ENCODE measurements at regions not wholly inside any gene's neighbourhood (a gene's known extent, or its start where the extent isn't known, plus 50 kb on each side); places are given as distances from the start of the nearest gene placed in this dataset.

DNA sequence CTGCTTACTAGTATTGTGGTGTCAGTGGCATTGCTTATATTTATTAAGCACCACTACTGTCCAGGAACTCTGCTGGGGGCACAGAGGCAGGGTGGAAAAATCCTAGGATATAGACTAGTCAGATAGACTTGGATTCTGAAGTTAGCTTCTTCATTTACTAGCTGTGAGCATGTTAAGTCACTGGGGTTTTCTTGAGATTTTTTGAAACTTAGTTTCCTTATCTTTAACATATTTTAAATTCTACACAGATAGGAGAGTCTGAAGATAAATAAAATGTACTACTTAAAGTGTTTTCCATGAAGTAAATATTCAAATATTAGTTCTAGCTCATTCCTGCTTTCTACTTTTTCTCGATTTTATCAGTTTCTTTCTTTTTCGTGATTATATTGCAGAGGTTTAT is 196.9 kb upstream of the GRID2 start:
- no peak for DNase-seq

DNA sequence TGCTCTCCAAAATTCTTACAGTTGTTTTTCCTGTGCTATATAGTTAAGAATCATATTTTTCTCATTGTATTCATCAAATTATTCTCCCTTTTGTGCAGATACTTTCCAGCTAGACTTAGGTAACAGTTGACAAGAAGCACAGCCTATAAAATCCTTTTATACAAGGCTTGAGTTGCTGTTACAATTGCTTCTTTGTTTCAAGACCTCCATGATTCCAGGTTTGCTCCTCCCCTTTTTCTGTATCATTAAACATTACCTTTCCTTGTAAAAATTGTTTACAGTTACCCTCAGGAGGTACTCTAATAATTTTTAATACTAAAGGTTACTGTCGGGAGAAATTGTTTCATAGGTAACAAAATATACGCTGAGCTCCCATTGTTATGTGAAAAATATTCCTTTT is 192.3 kb upstream of the GRID2 start:
- no peak for DNase-seq

DNA sequence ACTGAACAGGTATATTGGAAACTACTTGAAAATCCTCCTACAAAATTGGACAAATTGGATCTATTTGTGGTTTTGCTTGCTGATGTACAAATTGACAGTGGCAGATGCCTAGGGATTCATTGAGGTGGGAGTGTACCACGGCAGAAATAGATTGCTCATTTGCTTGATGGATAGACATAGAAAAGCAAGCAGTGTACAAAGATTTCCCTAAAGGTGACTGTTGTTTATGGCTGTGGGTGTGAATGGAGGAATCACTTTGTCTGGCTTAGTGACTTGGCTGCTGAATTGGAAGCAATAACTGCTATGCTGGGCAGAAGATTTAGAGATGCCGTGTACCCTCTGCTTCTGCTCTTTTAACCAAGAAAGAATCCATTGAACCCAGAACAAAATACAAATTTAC is 191.0 kb upstream of the GRID2 start:
- no peak for DNase-seq

DNA sequence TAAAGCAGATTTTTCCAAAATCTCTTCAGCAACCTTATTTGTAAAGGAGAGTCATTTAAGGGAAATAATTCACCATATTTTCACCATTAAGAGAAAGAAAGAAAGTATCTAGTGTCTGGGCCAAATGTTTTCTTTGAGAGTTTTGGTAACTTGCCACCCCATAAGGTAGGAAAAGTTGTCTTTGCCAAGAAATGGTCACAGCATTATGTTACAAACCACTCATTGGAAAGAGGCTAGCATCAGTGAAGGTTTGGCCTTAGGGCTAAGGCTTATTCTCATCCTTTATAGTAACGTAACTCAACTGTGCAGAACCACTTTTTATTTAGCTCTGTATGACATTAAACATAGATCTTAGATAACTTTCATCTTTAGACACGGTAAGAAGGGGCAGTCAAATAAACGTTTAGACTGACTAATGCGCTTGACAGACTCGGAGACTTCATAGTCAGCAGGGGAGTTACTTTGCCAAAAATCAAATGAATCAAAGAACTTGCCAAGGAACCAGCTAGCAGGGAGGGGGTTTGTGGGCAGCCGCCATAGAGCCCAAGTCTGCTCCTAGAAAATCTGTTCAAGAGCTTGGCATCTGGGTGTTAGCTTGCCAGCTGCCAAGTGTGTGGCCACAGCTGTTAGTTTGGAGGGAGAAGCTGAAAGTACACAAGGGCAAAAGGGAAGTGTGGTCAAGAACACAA is 182.8 kb upstream of the GRID2 start:
- DNase-seq = peak; percentile 21 to 61 (median 30)

DNA sequence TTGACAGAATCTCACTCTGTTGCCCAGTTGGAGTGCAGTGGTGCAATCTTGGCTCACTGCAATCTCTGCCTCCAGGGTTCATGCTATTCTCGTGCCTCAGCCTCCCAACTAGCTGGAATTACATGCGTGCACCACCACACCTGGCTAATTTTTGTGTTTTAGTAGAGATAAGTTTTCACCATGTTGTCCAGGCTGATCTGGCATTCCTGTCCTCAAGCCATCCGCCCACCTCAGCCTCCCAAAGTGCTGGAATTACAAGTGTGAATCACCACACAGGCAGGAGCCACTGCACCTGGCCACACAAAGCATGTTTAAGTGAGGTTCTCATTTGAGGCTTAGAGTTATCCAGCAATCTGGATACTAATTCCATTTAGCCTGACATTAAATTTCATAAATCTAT is 180.9 kb upstream of the GRID2 start:
- DNase-seq = no peak

DNA sequence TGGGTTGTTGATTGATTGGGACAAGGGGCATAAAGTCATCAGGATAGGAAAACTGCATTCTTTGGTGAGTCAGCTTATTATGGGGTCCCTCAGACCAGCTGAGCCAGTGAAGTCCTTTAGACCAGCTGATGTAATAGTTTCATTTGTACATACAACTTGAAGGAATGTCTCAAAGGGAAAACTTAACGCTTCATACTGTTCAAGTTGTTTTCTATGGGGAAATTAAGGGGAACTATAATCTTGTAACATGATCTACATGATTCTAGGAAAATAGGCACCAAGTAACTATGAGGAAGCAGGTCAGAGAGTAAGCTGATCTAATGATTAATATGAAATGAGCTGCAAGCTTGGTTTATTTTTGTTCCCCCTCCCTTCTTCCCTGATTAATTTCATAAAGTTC is 175.1 kb upstream of the GRID2 start:
- no peak for DNase-seq

DNA sequence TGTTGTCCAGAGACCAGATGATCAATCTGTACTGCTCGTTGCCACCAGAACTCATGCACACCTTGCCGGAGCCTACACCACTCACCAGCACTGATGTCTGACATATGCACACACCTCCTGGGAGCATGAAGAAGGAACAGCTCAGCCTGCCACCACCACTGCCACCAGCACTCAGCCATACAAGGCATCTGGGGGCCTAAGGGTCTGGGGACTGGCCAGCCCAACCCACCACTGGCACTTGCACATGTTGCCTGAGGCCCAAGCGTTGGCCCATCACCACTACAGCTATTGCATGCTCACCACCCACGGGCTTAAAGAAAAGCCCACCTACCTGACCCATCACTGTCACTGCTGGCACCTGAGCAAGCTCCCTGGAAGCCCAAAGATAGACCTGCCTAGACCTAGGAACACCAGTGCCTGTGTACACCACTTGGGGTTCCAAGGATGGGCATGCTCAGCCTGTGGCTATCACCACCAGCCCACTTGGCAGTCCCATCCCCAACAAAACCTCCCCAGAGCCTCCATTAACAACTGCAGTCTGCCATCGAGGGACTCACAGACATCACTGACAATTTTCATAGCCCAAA is 174.3 kb upstream of the GRID2 start:
- no peak for DNase-seq

DNA sequence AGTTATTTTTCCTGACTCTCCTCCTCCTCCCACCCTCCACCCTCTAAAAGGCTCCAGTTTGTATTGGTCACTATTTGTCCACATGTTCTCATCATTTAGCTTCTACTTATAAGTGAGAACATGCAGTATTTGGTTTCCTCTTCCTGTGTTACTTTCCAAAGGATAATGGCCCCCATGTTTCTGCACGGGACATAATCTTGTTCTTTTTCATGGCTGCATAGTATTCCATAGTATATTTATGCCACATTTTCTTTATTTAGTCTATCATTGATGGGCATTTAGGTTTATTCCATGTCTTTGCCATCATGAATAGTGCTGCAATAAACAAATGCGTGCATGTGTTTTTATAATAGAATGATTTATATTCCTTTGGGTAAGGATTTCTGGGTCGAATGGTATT is 167.3 kb upstream of the GRID2 start:
- DNase-seq = no peak

DNA sequence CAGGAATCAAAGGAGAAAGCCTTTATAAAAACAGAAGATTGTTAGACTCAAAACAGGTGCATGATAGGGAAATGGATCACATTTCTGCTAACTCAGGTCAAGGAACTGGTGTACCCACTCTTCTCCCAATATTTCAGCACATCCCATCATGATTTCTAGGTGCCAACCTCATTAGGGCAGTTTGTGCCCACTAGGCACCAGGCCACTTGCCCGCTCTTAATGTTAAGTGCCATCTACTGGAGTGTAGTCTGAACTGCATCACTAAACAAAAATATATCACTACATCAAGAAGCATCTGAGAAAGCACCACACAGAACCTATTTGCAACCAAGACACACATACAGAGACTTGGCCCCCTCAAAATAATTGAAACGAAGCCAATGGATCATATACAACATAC is 140.4 kb upstream of the GRID2 start:
- DNase-seq = no peak

DNA sequence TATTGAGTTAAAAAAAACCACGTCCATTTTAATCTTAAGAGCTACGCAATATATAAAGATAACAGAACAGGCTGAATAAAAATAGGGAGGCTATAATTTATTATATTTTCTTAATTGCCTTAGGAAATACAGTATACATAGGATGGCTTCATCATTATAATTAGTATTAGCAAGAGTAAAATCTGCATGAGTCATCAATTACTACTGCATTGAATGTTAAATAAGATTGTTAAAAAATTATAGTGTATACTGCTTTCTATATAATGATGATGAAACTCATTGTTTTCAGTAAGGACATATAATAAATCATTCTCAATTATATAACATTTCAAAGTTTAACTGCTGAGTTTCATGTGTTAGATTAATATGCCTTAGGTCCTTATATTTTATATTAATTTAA is 133.4 kb upstream of the GRID2 start:
- no peak for DNase-seq

DNA sequence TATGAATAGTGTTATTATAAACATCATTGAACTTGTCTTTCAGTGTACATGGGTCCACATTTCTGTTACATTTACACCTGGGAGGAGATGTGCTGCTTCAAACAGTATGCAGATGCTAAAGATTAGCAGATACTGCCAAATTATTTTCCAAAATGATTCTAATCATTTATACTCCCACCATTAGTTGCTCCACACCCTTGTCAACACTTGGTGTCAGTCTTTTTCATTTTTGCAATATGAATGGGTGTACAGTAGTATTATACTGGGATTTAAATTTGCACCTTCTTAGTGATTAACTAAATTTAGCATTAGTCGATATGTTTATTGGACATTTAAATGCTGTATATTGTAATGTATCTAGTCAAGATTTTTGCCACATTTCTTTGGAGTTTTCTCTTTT is 131.6 kb upstream of the GRID2 start:
- DNase-seq = no peak

DNA sequence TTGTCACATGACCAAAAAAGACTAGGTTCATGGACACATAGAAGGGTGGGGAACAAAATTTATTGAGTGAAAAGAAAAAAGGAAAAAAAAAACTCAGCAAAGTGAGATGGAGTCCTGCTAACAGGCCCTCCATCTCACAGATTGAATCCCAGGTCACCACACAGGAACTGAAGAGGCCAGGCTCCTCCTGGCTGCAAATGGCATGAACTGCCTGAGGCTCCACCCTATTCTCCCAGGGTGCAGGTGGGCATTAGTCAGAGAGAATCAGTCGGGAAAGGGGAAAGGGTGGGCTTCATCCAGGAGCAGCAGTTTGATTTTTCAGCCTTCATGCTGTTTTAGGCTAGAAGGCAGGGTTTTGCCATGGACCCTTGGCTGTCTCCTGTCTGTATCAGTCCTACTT is 128.5 kb upstream of the GRID2 start:
- DNase-seq = no peak

DNA sequence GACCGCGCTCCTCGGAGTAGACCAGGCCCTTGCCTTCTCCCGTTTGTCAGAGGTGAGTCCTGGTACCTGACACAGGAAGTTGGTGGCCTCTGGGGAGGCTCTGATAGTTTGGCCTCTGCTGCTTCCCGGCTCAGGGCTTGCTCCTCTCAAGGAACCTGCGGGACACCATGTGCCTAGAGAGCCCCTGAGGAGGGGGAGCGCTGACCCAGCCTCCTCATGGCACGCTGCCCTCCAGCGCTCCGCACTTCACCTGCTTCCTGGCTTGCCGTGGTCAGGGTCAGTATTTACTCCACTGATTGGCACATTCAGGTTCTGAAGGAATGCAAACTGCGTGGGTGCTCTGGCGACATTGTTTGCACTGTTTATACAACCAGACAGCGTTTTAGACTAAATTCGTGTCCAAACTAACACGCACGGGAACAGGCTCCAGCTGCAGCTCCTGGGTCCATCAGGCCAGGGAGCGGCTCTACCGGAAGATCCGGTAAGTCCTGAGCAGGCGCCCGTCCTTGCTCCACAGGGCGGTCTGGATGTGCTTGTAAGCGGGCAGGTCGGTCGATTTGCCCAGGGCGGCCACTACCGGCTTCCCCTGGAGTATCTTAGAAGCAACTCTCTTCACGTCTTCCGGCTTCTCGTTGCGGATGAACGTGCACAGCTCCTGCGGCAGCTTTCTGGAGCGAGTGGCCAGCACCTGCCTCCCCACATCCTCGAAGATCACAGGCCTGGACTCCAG is 121.6 kb upstream of the GRID2 start:
- DNase-seq = no peak

DNA sequence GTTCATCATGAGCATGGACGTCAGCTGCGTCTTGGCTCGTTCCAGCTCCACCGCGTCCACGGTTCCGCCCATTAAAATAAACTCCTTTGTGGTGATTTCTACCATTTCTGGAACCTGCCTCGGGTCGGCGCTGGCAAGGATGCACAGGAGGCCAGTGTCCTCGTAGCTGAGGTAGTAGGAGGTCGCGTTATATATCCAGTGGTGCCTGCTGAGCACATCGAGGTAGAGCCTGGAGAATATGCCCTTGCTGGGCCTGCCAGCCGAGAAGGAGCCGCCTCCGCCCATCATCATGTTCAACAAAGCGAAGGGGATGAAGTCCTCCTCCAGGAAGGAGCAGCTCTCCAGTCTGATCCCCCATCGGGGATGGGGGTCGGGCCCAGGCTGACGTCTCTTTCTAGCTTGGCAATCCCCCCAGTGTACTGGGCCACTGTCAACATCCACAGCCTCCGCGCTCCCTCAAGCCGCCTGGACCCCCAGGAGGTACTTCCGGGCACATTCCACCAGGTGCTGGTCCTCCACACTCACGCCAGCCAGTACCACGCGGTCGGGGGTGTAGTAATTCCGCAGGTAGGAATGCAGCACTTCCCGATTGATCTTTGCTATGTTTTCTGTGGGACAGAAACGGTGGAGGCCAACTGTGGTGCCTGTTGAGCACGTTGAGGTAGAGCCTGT is 120.9 kb upstream of the GRID2 start:
- DNase-seq = no peak

DNA sequence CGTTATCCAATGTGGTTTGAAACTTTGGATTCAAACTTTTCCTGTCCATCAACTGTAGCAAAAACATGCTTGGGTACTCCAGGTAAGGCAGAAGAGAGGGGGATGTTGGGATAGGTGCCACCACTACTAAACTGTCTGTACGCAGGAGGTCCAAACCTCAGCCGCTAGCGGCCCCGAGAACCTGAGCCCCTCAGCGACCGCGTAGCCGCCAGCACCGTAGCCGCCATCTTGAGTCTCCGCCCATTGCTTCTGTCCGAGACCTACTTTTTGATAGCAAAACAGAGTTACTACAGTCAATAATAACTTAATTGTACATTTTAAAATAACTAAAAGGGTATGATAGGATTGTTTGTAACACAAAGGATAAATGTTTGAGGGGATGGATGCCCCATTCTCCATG is 119.9 kb upstream of the GRID2 start:
- DNase-seq = no peak

DNA sequence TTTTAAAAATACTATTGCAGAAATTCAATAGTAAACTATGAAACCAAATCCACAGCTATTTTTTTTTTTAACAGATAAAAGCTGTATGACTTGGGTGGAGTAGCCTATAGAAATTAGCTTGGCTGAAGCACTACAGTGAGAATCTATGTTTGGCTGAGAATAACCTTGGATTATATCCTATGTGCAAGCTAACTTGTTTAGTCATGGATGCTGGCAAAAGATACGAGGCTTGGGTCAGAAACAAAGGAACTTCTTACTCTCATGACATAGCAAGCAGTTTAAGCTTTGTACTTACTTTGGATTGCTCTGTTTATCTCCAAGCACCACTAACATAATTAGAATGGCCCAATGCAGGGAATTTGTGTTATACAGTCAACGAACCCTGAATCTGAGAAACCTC is 119.2 kb upstream of the GRID2 start:
- peak; percentile 38 to 62 (median 41) for DNase-seq

DNA sequence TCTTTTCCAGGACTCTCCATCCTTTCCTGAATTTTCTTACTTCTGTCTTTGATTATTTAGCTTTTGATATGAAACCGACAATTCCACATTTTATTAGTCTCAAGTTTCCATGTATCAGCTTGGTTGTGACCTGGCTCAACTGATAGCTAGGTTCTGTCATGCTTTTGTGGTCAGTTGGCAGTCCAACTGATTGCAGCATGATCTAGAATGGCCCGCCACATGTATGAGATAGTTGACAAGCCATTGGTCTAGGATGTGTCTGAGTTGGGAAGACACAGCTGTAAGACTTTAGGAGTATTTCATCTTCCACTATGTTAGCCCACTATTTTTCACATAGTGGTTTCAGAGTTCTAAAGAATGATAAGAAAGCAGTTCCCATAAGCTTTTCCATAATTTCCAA is 117.5 kb upstream of the GRID2 start:
- DNase-seq = no peak

DNA sequence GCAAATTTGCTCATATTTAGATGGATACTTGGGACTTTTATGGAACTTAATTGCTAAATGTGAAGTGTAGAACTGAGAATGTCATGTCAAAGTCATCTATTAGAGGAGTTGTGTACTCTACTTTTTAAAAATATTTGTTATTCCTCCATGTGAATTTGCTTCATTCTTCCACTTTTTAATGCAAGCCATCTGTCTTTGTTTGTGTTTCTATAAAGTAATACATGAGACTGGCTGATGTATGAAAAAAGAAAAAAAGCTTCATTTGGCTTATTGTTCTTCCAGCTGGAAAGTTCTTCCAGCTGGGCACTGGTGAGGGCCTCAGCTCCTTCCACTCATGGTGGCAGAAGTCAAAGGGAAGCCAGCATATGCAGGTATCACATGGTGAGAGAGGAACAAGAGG is 114.6 kb upstream of the GRID2 start:
- DNase-seq = peak in 1 of 3 donors; percentile 5

DNA sequence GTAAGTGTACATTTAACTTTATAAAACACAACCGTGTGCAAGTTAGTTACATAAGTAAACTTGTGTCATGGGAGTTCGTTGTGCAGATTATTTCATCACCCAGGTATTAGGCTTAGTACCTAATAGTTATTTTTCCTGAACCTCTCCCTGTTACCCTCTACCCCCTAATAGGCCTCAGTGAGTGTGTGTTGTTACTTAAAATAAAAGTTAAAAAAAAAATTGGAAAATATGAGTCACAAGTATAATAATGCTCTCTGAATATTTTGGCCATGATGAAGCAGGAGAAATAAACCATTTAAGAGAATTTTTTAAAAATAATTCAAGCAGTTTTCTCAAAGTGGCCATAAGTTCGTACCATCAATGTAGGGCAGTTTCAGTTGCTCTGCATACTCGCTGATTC is 105.1 kb upstream of the GRID2 start:
- peak in 2 of 3 donors; percentile 3 to 11 for DNase-seq

DNA sequence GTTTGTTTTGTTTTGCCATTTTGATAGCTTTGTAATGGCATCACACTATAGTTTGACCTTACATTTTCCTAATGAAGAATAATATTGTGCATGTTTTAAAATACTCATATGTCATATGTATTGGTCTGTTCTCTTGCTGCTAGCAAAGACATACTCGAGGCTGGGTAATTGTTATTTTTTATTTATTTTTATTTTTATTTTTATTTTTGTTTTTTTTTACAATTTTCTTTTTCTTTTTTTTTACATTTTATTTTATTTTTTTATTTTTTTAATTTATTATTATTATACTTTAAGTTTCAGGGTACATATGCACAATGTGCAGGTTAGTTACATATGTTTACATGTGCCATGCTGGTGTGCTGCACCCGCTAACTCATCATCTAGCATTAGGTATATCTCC is 104.6 kb upstream of the GRID2 start:
- no peak for DNase-seq

DNA sequence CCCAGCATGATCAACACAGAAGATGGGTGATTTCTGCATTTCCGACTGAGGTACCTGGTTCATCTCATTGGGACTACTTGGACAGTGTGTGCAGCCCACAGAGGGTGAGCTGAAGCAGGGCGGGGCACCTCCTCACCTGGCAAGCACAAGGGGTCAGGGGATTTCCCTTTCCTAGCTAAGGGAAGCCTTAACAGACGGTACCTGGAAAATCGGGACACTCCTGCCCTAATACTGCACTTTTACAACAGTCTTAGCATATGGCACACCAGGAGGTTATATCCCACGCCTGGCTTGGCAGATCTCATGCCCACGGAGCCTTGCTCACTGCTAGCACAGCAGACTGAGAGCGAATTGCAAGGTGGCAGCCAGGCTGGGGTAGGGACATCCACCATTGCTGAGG is 92.9 kb upstream of the GRID2 start:
- no peak for DNase-seq

DNA sequence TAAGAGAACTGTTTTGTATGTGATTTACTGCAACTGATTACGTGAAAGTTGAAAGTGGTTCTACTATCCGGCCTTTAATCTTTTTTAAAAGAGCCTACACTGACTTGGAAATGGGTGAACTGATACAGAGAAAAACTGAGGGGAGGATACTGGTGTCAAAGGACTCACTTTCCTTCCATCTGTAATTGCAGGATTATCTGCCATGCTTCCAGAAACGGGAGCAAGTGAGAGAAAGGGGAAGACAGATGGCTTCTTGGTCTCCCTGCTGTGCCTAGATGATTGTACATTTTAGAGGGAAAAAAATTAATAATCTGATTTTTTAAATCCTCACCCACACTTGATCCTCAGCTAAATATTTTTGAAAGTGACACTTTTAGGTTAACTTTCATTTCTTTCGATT is 88.3 kb upstream of the GRID2 start:
- no peak for DNase-seq

DNA sequence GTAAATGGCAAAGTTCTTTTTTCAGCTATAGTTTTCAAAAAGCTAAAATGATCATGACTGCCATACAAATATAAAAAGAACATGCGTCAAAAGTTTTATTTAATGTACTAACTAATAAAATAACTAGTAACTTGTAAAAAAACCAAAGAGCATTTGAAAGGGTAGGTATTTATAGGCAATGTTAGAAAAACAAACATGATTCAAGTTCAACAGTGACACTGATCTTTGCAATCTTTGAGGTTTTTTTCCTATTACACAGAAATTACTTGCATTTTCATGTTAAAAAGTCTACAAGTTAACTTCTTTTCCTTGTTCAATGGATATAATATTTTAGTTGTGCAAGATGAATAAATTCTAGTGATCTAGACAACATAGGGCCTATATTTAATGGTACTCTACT is 72.3 kb upstream of the GRID2 start:
- no peak for DNase-seq
